Spleen (tissue), 11 donors: ENCODE measurements at regions not wholly inside any gene's neighbourhood (a gene's known extent, or its start where the extent isn't known, plus 50 kb on each side); places are given as distances from the start of the nearest gene placed in this dataset.

Experiments used
- DNase-seq: peaks from one replicate; pipeline ENCODE4 v3.0.0-alpha.2; 2020
- H3K27ac ChIP-seq, 8 donors: fragments of 200-600 bp; sonication (generic) in 7 of 8; 1 replicate in 4 of 8; 2 replicates in 4 of 8; pipeline versions ENCODE4 v1.5.0 to v1.8.0; 2016 to 2021; ENCODE audit warnings: inconsistent platforms in 4 of 8, mild to moderate bottlenecking in 4 of 8, moderate library complexity in 1 of 8
- H3K27me3 ChIP-seq, 7 donors: fragments of 200-600 bp; sonication (generic) in 6 of 7; replicated peaks in 1 of 7; 1 replicate in 4 of 7; 2 replicates in 3 of 7; pipeline versions ENCODE4 v1.5.0 to v1.8.0; 2016 to 2021; ENCODE audit warnings: inconsistent platforms in 3 of 7, mild to moderate bottlenecking in 1 of 7
- H3K36me3 ChIP-seq, 6 donors: fragments of 200-600 bp; sonication (generic) in 5 of 6; 1 replicate in 4 of 6; 2 replicates in 2 of 6; pipeline versions ENCODE4 v1.5.0 to v1.8.0; 2016 to 2021; ENCODE audit warnings: inconsistent platforms in 2 of 6
- H3K4me1 ChIP-seq, 6 donors: fragments of 200-600 bp; sonication (generic) in 5 of 6; 1 replicate in 3 of 6; 2 replicates in 3 of 6; pipeline versions ENCODE4 v1.5.0 to v1.8.0; 2016 to 2021; ENCODE audit warnings: inconsistent platforms in 3 of 6
- H3K4me3 ChIP-seq, 8 donors: fragments of 200-600 bp; sonication (generic) in 7 of 8; 1 replicate in 4 of 8; 2 replicates in 4 of 8; pipeline versions ENCODE4 v1.5.0 to v1.8.0; 2016 to 2021; ENCODE audit warnings: inconsistent platforms in 4 of 8, mild to moderate bottlenecking in 4 of 8, moderate library complexity in 2 of 8
- H3K9me3 ChIP-seq, 8 donors: fragments of 200-600 bp; sonication (generic) in 7 of 8; 1 replicate in 4 of 8; 2 replicates in 4 of 8; pipeline versions ENCODE4 v1.5.0 to v1.8.0; 2016 to 2021; ENCODE audit warnings: inconsistent platforms in 4 of 8
- CTCF ChIP-seq, 11 experiments: fragments of 200-600 bp in 7 of 11; fragments of 450-650 bp in 4 of 11; sonication (generic) in 4 of 11; IDR thresholded peaks in 8 of 11; conservative IDR thresholded peaks in 3 of 11; 1 replicate in 7 of 11; 2 replicates in 4 of 11; pipeline versions ENCODE4 v1.4.0 to v1.8.0; 2016 to 2021; ENCODE audit warnings: antibody characterized with exemption in 11 of 11, inconsistent platforms in 4 of 11, mild to moderate bottlenecking in 1 of 11
- POLR2A ChIP-seq, 3 donors: fragments of 450-650 bp; IDR thresholded peaks; one replicate each; pipeline ENCODE4 v1.5.1; 2017; ENCODE audit warnings: antibody characterized with exemption in 3 of 3, mild to moderate bottlenecking in 1 of 3
- POLR2AphosphoS5 ChIP-seq, 3 donors: sonication (generic); formaldehyde crosslinking; IDR thresholded peaks; one replicate each; pipeline ENCODE4 v1.5.1; 2017; ENCODE audit warnings: antibody characterized with exemption in 3 of 3
- WGBS, 5 donors: extraction: QIAGEN DNeasy Blood & Tissue Kit in 3 of 5; methylation state at CpG; one replicate each; pipeline versions ENCODE4 v1.1.5 to v1.1.7; 2013 to 2018; 5-methylcytosine and 5-hydroxymethylcytosine counted together
- intact Hi-C: fragments of 100-400 bp; cut with DNase I; formaldehyde crosslinking; loops from one replicate; pipeline ENCODE4 v1.15.0; 2023; ENCODE audit warnings: low total_unique reads
- donor health status: healthy with polysubstance abuse.
- donor health status: DM: no; HTN: no; CAD: no; lungs with moderate emphysema.
- donor health status: DM: no; HTN: no; CAD: no.
- donor health status: Bipolar disorder and iron deficiency.
- donor health status: healthy.
- donor health status: DM: no; HTN: no; CAD: no.
- donor health status: DM: yes; HTN: yes; CAD: no.

GRCh38 chr13:47747901-47748300 is 253.2 kb downstream of the SUCLA2 start:
- intact Hi-C loops: no loop called here
- 63 to 87% (median 74%) methylated on average over 6 of the region's 6 CpGs for WGBS, 5 donors
- H3K27ac ChIP-seq: no peak overlapping the region

GRCh38 chr13:47726394-47726793 is 274.7 kb downstream of the SUCLA2 start:
- WGBS, 5 donors: 79 to 86% (median 83%) methylated on average over 5 of the region's 5 CpGs

More at GRCh38 chr13:47747901-47748300, 253.2 kb downstream of the SUCLA2 start:
- Histone ChIP-seq H3K27me3 (no peaks in the 10 kb centered on the region), H3K4me3 (no peak overlapping the region), H3K9me3 (no peaks in the 10 kb centered on the region), H3K4me1 (no peaks in the 10 kb centered on the region), H3K36me3 (no peaks in the 10 kb centered on the region)
- no peak for DNase-seq
- TF ChIP-seq POLR2A (IDR thresholded peaks at IDR 0.05): no peak
- no peak for TF ChIP-seq POLR2AphosphoS5 (IDR thresholded peaks at IDR 0.05)

GRCh38 chr13:47723898-47724297 is 277.2 kb downstream of the SUCLA2 start:
- Histone ChIP-seq H3K4me1 (no peaks in the 10 kb centered on the region), H3K9me3 (peaks cover 0 to 6% (median 0%) of the 10 kb centered on the region in 8 donors), H3K4me3 (no peak overlapping the region), H3K36me3 (no peaks in the 10 kb centered on the region), H3K27me3 (no peaks in the 10 kb centered on the region), H3K27ac (no peak overlapping the region)
- 70 to 77% (median 73%) methylated on average over 4 of the region's 4 CpGs for WGBS, 5 donors
- no peak for DNase-seq
- TF ChIP-seq POLR2A (IDR thresholded peaks at IDR 0.05) (no peak), POLR2AphosphoS5 (IDR thresholded peaks at IDR 0.05) (no peak), CTCF (IDR thresholded peaks at IDR 0.05 in 8 of 11, conservative IDR thresholded peaks at IDR 0.05 in 3 of 11) (no peak)
- intact Hi-C loops: no loop called here

More at GRCh38 chr13:47726394-47726793, 274.7 kb downstream of the SUCLA2 start:
- Histone ChIP-seq H3K27ac (no peak overlapping the region), H3K36me3 (no peaks in the 10 kb centered on the region), H3K4me1 (no peaks in the 10 kb centered on the region), H3K27me3 (no peaks in the 10 kb centered on the region), H3K4me3 (no peak overlapping the region), H3K9me3 (peaks cover 0 to 6% (median 0%) of the 10 kb centered on the region in 8 donors)
- no peak for TF ChIP-seq CTCF (IDR thresholded peaks at IDR 0.05 in 8 of 11, conservative IDR thresholded peaks at IDR 0.05 in 3 of 11)
- no peak for TF ChIP-seq POLR2AphosphoS5 (IDR thresholded peaks at IDR 0.05)
- TF ChIP-seq POLR2A (IDR thresholded peaks at IDR 0.05): no peak
- DNase-seq: no peak
- intact Hi-C loops: no loop called here

DNA sequence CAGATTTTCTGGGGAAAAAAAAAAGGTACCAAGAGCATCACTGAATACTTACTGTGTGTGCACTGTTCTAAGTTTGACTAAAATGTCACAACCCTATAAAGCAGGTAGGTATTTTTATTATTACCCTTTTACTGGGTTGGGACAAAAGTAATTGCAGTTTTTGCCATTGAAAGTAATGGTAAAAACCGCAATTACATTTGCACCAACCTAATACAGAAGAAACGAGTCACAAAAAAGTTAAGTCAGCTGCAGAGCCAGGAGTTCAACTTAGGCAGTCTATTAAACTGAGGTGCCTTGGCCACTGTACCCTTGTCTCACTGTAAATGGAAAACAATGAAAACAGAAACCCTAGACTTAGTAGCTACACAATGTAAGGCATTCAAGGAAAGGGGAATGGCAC is 281.9 kb downstream of the SUCLA2 start:
- Histone ChIP-seq H3K9me3 (peaks cover 0 to 1% (median 0%) of the 10 kb centered on the region in 8 donors), H3K4me3 (no peak overlapping the region), H3K27ac (no peak overlapping the region), H3K27me3 (no peaks in the 10 kb centered on the region), H3K4me1 (no peaks in the 10 kb centered on the region), H3K36me3 (no peaks in the 10 kb centered on the region)
- DNase-seq: no peak
- intact Hi-C loops: no loop called here
- no peak for TF ChIP-seq CTCF (IDR thresholded peaks at IDR 0.05 in 8 of 11, conservative IDR thresholded peaks at IDR 0.05 in 3 of 11)
- TF ChIP-seq POLR2A (IDR thresholded peaks at IDR 0.05): no peak
- TF ChIP-seq POLR2AphosphoS5 (IDR thresholded peaks at IDR 0.05): no peak
- 76 to 88% (median 83%) methylated on average over 2 of the region's 2 CpGs for WGBS, 5 donors

GRCh38 chr13:47718556-47718955 is 282.5 kb downstream of the SUCLA2 start:
- Histone ChIP-seq H3K27ac (no peak overlapping the region), H3K4me3 (no peak overlapping the region), H3K9me3 (peaks cover 0 to 7% (median 0%) of the 10 kb centered on the region in 8 donors), H3K4me1 (no peaks in the 10 kb centered on the region), H3K27me3 (no peaks in the 10 kb centered on the region), H3K36me3 (no peaks in the 10 kb centered on the region)
- intact Hi-C loops: no loop called here
- no peak for DNase-seq
- TF ChIP-seq POLR2AphosphoS5 (IDR thresholded peaks at IDR 0.05) (no peak), POLR2A (IDR thresholded peaks at IDR 0.05) (no peak), CTCF (IDR thresholded peaks at IDR 0.05 in 8 of 11, conservative IDR thresholded peaks at IDR 0.05 in 3 of 11) (no peak)
- WGBS, 5 donors: 71 to 82% (median 76%) methylated on average over 8 of the region's 8 CpGs
